GM19372 (cell line): ENCODE measurements at regions not wholly inside any gene's neighbourhood (a gene's known extent, or its start where the extent isn't known, plus 50 kb on each side); places are given as distances from the start of the nearest gene placed in this dataset.

Experiments
- ATAC-seq: cut with Tn5 transposase; IDR thresholded peaks from one replicate; pipeline ENCODE4 v1.9.1; 2021; ENCODE audit warnings: mild to moderate bottlenecking, low read depth, moderate library complexity; ENCODE audit not compliant: unreplicated experiment

DNA sequence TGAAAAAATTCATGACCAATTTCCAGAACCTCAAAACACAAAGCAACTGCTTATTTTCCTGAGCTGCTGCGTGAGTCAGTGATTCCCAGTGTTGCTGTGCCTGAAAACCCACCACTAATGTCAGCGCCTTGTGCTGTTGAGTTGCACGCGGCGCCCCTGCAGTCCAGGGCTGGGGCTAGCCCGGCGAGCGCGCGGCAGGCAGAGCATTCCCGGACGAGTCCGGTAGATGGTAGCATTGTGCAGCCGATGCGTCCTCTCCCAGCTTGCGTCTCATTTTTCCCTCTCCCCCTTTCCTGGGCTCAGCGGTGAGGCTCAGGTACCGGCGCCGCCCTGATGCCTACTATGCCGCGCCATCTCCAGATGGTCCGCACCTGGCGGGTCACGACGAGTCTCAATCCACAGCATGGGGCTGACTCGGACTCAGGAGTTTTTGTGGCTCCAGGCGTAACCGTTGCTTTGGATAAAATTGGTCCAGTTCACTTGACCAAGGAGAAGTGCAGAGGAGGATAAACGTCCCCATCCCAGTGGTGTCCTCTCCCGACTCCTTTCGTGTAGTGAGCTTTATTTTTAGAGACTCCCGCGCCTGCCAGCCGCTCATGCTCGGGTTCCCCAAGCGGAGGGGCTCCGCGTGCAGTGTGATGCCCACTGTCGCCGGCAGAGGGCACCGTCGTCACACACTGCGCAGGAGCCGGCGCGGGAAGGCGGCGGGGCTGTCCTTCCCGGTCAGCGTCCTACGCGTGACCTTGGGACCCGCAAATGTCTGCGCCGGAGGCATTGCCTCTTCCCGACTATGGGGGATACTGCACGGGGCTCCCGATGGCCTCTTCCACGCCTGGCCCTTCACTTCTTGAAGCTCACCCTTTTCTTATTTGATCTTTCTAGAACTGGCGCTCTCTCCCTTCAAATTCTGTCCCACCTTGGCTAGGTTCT, 53.6 kb upstream of the IGFBP7 start:
- ATAC-seq, result peak; percentile 96

DNA sequence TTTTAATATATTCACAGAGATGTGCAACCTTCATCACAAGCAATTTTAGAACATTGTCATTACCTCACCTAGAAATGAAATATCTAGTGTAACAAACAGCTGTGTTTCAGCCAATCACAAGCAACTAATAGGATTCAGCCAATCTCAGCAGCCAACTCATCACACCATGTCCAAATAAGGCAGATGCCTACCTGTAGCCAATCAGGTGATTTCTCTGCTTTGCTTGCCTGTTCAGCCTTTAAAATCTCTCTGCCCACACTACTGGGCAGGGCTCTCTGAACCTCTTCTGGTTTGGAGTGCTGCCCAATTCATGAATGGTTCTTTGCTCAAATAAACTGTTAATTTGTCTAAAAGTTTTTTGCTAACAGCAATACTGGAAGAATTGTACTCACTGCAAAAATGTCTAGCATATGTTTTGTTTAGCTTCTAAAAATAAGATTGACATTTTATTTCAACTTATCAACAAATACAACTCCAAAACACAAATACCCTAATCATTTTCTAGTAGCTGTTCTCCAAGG, 52.4 kb upstream of the IGFBP7 start:
- no peak for ATAC-seq
